ENCODE measurements at regions not wholly inside any gene's neighbourhood (a gene's known extent, or its start where the extent isn't known, plus 50 kb on each side); places are given as distances from the start of the nearest gene placed in this dataset.

GRCh38 chr6:30272032-30272431, 54.7 kb upstream of the TRIM39 start:
- Histone ChIP-seq H3K27me3 (no peaks in the 10 kb centered on the region), H3K4me3 (no peak overlapping the region), H3K36me3 (no peaks in the 10 kb centered on the region), H4K20me1 (no peaks in the 10 kb centered on the region), H3K4me2 (no peak overlapping the region), H3K9me3 (peaks cover 11% of the 10 kb centered on the region; the same call in 1 of the 2 replicates), H3K9ac (no peak overlapping the region), H3K27ac (no peak overlapping the region), H3K4me1 (no peaks in the 10 kb centered on the region)
- no peak for TF ChIP-seq Cebpa-rat (IDR thresholded peaks at IDR 0.05)

DNA sequence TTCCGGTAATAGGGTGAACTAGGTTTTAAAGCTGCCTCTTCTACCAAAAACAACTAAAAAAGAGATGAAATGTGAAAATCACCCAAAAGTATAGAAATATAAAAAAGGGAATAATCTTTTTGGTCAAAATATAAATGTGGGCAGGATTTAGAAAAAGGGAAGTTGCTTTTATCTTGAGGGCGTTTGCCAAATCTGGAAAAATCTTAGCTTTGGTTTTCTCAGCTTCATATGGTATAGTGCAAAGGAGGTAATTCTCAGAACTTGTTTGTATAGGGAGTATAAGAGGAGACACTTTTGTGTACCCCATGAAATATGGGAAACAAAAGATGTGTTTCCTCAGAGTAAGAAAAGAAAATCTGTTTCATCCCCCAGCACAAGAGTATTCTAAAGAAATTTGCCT, 54.2 kb upstream of the TRIM26 start:
- TF ChIP-seq Cebpa-rat (IDR thresholded peaks at IDR 0.05), result no peak
- Histone ChIP-seq H3K4me2 (no peak overlapping the region), H3K36me3 (peaks cover 39% of the 10 kb centered on the region), H3K4me3 (no peak overlapping the region), H3K4me1 (no peaks in the 10 kb centered on the region), H4K20me1 (no peaks in the 10 kb centered on the region), H3K9me3 (peaks cover 30% of the 10 kb centered on the region), H3K9ac (no peak overlapping the region), H3K27ac (no peak overlapping the region), H3K27me3 (no peaks in the 10 kb centered on the region)

GRCh38 chr6:30265594-30265993, 52.4 kb upstream of the TRIM26 start:
- Histone ChIP-seq H3K4me1 (peaks cover 6% of the 10 kb centered on the region), H3K27ac (no peak overlapping the region), H3K36me3 (peaks cover 54% of the 10 kb centered on the region), H3K9ac (no peak overlapping the region), H3K4me2 (no peak overlapping the region), H4K20me1 (peaks cover 13% of the 10 kb centered on the region; the same call in 1 of the 2 replicates), H3K27me3 (no peaks in the 10 kb centered on the region), H3K9me3 (peaks cover 19% of the 10 kb centered on the region), H3K4me3 (no peak overlapping the region)
- TF ChIP-seq Cebpa-rat (IDR thresholded peaks at IDR 0.05), result no peak

- H3K4me3 ChIP-seq, result no peak overlapping the region
- no peak overlapping the region for H3K27ac ChIP-seq
- H3K9ac ChIP-seq, result no peak overlapping the region
- H3K36me3 ChIP-seq, result peaks cover 54% of the 10 kb centered on the region
- H3K4me2 ChIP-seq, result no peak overlapping the region
- H4K20me1 ChIP-seq, result peaks cover 17% of the 10 kb centered on the region; the same call in 1 of the 2 replicates
- no peaks in the 10 kb centered on the region for H3K27me3 ChIP-seq
- no peak for TF ChIP-seq Cebpa-rat (IDR thresholded peaks at IDR 0.05)
- H3K4me1 ChIP-seq, result peaks cover 10% of the 10 kb centered on the region
- H3K9me3 ChIP-seq, result peaks cover 18% of the 10 kb centered on the region
Observed at GRCh38 chr6:30265181-30265580, 52.0 kb upstream of the TRIM26 start.

- H3K27me3 ChIP-seq, result no peaks in the 10 kb centered on the region
- no peak overlapping the region for H3K9ac ChIP-seq
- no peak overlapping the region for H3K27ac ChIP-seq
- H3K4me1 ChIP-seq, result peaks cover 12% of the 10 kb centered on the region
- no peak for TF ChIP-seq Cebpa-rat (IDR thresholded peaks at IDR 0.05)
- peaks cover 18% of the 10 kb centered on the region for H3K9me3 ChIP-seq
- H4K20me1 ChIP-seq, result peaks cover 18% of the 10 kb centered on the region; the same call in 1 of the 2 replicates
- peaks cover 54% of the 10 kb centered on the region for H3K36me3 ChIP-seq
- H3K4me2 ChIP-seq, result no peak overlapping the region
- H3K4me3 ChIP-seq, result no peak overlapping the region
Observed at GRCh38 chr6:30264743-30265142, 51.5 kb upstream of the TRIM26 start.

GRCh38 chr6:30263734-30264133, 50.5 kb upstream of the TRIM26 start:
- peaks cover 18% of the 10 kb centered on the region for H3K9me3 ChIP-seq
- peaks cover 18% of the 10 kb centered on the region; the same call in 1 of the 2 replicates for H4K20me1 ChIP-seq
- peaks cover 17% of the 10 kb centered on the region for H3K4me1 ChIP-seq
- no peak overlapping the region for H3K27ac ChIP-seq
- H3K36me3 ChIP-seq, result peaks cover 54% of the 10 kb centered on the region
- H3K4me2 ChIP-seq, result no peak overlapping the region
- H3K27me3 ChIP-seq, result no peaks in the 10 kb centered on the region
- no peak for TF ChIP-seq Cebpa-rat (IDR thresholded peaks at IDR 0.05)
- H3K4me3 ChIP-seq, result no peak overlapping the region
- H3K9ac ChIP-seq, result no peak overlapping the region
